Mucosa of gallbladder (tissue), 1 donor: ENCODE measurements at regions not wholly inside any gene's neighbourhood (a gene's known extent, or its start where the extent isn't known, plus 50 kb on each side); places are given as distances from the start of the nearest gene placed in this dataset.
A peak's percentile ranks its signal among the peaks of the same experiment; 100 is the strongest.
"Not testable (repeated sequence)": the region's sequence is repeated elsewhere in the genome, so short reads cannot be mapped to it uniquely, and the experiment has no call there.

Experiments
- DNase-seq: peaks from one replicate; pipeline ENCODE4 v3.0.0-alpha.2; 2020; ENCODE audit warnings: low spot score
- donor health status: DM: no; HTN: no; CAD: no.

- no peak for DNase-seq
Observed at GRCh38 chr20:60170116-60170515, 211.9 kb downstream of the CDH26 start.

- no peak for DNase-seq
Observed at GRCh38 chr20:60171313-60171712, 213.1 kb downstream of the CDH26 start.

GRCh38 chr20:60171738-60172137, 213.5 kb downstream of the CDH26 start:
- DNase-seq, result no peak

GRCh38 chr20:60172346-60172984, 214.2 kb downstream of the CDH26 start:
- no peak for DNase-seq

- DNase-seq, result no peak
Observed at GRCh38 chr20:60177080-60177479, 218.9 kb downstream of the CDH26 start.

GRCh38 chr20:60180986-60181385, 222.8 kb downstream of the CDH26 start:
- no peak for DNase-seq

- no peak for DNase-seq
Observed at GRCh38 chr20:60186412-60186811, 228.2 kb downstream of the CDH26 start.

GRCh38 chr20:60187683-60188082, 229.5 kb downstream of the CDH26 start:
- DNase-seq, result no peak

GRCh38 chr20:60191014-60191413, 232.8 kb downstream of the CDH26 start:
- no peak for DNase-seq

GRCh38 chr20:60192326-60192725, 234.1 kb downstream of the CDH26 start:
- no peak for DNase-seq

- DNase-seq, result not testable (repeated sequence)
Observed at GRCh38 chr20:60199132-60199531, 240.9 kb downstream of the CDH26 start.

GRCh38 chr20:60199866-60200265, 241.6 kb downstream of the CDH26 start:
- no peak for DNase-seq

- DNase-seq, result no peak
Observed at GRCh38 chr20:60200305-60200918, 242.2 kb downstream of the CDH26 start.

GRCh38 chr20:60201198-60201835, 243.1 kb downstream of the CDH26 start:
- DNase-seq, result no peak

- no peak for DNase-seq
Observed at GRCh38 chr20:60202046-60202445, 243.8 kb downstream of the CDH26 start.

- DNase-seq, result no peak
Observed at GRCh38 chr20:60203451-60203850, 245.2 kb downstream of the CDH26 start.

GRCh38 chr20:60204601-60205000, 246.4 kb downstream of the CDH26 start:
- DNase-seq, result no peak

- DNase-seq, result no peak
Observed at GRCh38 chr20:60206259-60206658, 248.0 kb downstream of the CDH26 start.

- DNase-seq, result no peak
Observed at GRCh38 chr20:60209048-60209447, 250.8 kb downstream of the CDH26 start.

- peak; percentile 53 for DNase-seq
Observed at GRCh38 chr20:60210779-60211617, 252.8 kb downstream of the CDH26 start.

GRCh38 chr20:60211618-60212463, 253.6 kb downstream of the CDH26 start:
- DNase-seq, result no peak
